Central memory CD4-positive, alpha-beta T cell (primary cell): ENCODE measurements at regions not wholly inside any gene's neighbourhood (a gene's known extent, or its start where the extent isn't known, plus 50 kb on each side); places are given as distances from the start of the nearest gene placed in this dataset.
"Not testable (repeated sequence)": the region's sequence is repeated elsewhere in the genome, so short reads cannot be mapped to it uniquely, and the experiment has no call there.

Experiments
- DNase-seq: peaks from one replicate; pipeline ENCODE4 v3.0.0; 2022

DNA sequence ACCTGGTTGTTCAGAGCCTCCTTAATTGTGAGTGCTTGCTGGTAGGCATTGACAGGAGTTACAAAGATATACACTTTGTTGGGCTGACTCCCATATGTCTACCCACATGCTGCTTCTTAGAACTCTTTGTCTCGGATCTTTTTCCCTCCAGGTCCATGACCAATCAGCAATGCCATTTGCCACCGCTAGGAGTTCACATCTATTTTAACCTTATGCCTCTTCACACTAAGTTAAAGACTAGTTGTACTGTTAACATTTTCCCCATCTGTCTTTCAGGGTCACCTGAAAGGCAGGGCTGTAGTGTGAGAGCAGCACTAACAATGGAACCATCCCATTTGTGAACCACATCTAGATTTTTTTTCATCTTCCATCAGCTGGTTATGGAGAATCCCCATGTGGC lies 226.7 kb upstream of the NPY start:
- no peak for DNase-seq

DNA sequence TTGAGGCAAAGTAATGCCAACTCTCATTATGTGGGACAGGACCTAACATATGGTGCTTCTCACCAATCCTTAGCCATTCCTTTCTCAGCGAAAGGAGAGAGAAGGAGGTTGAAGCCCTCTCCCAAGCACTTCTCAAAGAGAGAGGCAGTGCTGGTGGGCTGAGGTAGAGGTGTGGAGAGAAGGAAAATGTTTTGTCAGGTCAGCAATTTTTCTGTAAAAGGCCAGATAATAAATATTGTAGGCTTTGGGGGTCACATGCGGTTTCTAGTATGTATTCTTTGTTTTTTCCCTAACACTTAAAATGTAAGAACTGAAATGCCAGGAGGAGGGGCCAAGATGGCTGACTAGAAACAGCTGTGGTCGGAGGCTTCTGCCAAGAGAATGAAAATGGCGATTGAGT lies 225.0 kb upstream of the NPY start:
- no peak for DNase-seq

DNA sequence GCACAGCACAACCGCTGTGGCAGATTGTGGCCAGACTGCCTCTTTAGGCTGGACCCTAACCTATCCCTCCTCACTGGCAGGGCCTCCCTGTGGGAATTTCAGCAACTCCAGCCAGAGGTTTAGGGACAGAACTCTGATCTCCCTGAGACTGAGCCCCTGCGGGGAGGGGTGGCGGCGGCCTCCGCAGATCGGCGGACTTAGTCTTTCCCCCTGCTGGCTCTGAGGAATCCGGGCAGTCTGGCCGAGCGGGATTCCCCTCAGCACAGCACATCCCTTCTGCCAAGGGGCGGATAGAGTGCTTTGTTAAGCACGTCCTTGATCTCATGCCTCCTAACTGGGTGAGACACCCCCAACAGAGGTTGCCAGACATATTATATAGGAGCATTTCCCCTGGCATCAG lies 224.2 kb upstream of the NPY start:
- DNase-seq, result no peak

DNA sequence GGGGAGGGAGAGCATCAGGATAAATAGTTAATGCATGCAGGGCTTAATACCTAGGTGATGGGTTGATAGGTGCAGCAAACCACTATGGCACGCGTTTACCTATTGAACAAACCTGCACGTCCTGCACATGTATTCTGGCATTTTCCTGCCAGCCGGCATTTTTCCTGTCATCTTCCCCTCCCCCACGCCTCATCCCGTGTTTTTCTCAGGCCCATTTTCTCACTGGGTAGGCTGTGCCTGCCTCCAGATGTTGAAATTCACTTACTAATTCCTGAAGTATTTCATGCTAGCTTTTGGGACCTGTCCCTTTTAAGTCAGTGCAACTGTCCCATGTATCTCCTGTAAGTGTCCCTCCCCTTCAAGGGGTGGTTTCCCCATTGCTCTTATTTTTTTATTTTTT lies 220.3 kb upstream of the NPY start:
- DNase-seq, result no peak

DNA sequence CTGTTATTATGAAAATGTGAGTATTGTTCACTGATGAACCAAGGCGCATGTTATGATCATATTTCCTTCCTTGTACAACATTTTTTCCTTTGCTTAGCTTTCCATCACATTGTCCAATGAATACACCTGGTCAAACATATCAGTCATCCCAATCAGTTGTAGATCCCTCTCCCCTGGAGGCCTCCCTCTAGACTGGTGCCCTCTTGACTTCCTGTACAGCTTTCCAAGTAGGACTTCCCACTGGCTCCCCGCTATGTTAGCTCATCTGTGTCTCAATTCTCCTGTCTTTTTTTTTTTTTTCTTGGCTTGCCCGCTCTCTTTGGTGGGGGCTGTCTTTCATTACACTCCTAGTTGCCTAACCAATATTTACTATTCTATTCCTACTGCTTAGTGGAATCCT lies 214.2 kb upstream of the NPY start:
- DNase-seq, result no peak

DNA sequence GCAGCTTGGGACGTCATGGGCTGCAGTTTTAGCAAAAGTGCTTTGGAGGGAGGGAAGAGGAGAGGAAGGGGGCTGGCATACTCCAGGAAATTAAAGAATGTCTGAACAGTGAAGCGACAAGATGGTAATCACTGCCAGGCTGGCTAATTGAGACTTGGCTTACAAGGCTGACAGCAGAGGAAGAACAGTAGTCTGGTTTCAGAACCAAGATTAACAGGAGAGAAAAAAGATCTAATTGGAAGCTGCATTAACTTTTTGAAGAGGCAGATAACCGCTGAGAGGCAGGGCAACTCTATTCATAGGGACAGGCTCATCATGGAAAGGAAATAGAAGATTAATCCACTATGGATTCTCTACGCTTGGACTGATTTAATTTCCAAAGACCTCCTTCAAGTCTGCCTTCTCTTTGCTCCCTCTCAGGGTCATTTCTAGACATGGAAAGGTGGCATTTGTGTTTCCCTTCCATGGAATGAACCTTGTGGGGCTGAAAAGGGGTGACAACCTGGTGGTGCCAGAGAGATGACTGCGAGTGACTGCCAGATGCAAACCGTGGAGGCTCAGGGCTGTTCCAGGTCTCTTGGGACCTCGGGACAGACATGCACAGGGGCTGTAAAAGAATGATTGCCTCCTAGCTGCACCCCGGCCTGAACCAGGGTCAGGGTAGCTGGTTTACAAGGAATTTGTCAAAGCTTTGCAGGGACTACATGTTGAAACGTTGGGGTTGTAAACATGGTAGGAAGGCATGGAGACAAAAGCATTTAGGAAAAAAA lies 210.2 kb upstream of the NPY start:
- no peak for DNase-seq

DNA sequence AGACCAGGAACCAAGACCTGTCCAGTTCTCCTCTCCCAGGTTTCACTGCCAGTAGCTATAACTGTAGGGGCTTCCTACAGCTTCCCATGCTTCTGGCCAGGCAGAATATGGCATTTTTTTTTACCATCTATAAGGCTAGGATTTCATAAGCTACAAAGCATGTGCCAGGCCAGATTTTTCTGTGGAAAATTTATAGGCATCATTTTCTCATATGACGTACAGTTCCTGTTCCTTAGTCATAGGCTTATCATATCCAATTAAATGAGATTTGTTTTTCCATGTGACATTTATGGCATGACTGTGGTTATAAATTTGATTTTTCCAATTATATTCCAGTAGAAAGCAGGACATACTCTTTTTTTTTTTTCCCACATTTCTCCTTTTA lies 208.6 kb upstream of the NPY start:
- DNase-seq, result no peak

DNA sequence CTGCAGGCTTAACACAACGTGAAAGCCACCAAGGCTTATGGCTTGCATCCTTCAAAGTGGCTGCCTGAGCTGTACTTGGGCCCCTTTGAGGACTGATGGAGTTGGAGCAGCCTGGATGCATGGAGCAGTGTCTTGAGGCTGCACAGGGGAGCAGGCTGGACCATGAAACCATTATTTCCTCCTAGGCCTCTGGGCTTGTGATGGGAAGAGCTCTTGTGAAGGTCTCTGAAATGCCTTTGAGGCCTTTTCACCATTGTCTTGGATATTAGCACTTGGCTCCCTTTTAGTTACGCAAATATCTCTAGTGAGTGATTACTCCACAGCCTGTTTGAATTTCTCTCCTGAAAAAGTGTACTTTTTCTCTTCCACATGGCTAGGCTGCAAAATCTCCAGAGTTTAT lies 201.2 kb upstream of the NPY start:
- DNase-seq, result no peak

DNA sequence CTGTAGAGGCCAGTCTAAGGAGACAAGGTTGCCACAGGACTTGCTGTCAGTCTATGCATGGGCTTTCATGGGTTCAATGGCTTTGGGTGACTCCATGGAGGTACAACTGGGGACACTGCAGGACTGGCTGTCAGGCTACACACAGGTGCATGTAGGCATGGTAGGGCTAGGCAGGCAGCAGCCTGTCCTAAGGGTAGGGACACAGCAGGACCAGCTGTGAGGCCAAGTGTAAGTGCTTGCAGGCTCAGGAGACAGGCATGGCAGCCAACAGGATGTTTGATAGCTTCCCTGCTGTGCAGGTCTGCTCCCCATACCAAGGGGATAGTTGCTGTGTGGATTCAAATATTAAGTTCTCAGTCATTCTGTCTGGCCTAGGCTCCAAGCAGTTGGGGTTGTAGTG lies 181.0 kb upstream of the NPY start:
- no peak for DNase-seq

DNA sequence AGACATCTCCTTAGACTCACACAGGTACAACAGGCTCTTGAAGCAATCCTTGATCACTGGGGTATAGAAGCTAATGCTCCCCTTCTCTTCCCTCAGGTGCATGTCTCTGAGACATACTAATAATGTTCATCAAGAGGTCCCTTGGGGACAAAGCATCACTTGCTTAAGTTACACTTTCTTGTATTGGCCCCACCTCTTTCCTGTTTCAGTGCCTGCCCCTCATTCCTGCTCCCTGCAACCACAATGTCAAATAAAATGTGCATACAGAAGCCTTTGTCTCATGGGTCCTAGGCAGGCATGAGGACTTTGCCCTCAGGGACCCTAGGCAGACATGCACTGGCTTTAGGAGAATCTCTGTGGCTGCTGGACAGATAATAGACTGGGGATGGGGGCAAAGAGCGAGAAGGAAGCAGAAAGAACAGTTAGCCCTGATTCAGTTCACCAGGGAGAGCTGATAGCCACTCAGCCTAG lies 175.0 kb upstream of the NPY start:
- no peak for DNase-seq

DNA sequence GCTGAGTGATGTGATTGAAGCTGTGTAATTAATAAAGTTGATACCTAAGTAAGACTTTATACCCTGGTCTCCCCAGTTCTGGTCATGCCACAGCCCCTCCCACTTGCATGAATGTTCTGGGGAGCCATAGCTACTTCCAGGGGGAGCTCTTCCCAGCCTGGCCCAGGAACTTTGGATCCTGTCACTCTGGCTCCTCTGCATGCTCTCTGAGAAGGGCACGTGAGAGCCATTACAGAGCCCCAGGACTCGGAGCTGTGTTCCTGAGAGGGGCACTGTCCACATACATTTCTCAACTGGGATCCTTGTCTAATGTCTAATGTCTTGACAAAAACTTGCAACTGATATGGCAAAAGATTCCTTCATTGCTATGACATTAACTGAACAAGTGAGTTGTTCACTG lies 173.9 kb upstream of the NPY start:
- DNase-seq, result no peak

DNA sequence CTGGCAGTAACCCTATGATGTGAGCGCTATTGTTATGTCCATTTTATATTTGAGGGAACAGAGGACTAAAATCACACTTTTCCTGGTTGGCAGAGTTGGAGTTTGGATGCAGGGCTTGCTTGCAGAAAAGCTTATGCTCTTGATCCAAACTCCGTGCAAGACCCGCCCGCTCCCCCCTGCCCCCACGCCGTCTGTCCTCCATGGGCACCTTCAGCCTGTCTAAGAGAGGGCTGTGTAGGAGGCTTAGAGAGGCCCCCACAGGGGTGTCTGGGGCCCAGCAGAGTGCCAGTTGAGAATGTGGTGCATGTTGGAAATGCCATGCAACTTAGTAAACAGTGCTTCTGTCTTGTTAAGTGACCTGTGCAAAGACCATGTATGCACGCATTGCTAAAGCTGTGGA lies 170.5 kb upstream of the NPY start:
- no peak for DNase-seq

DNA sequence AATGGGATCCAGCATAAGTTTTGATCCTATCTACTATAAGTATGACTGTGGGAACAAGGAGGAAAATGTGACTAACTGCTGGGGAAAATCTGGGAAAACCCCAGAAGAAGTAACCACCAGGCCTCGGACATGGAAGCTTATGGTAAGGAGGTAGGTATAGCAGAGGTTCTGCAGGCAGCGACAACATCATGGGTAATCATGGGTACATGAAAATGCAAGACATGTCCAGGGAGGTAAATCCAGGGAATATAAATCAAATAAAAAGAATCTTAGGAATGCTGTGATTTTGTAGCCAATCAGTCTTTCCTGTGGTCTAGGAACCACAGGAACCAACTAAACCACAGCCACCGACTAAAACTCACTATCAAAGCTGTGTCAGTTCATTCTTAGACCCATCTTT lies 168.3 kb upstream of the NPY start:
- DNase-seq, result no peak

DNA sequence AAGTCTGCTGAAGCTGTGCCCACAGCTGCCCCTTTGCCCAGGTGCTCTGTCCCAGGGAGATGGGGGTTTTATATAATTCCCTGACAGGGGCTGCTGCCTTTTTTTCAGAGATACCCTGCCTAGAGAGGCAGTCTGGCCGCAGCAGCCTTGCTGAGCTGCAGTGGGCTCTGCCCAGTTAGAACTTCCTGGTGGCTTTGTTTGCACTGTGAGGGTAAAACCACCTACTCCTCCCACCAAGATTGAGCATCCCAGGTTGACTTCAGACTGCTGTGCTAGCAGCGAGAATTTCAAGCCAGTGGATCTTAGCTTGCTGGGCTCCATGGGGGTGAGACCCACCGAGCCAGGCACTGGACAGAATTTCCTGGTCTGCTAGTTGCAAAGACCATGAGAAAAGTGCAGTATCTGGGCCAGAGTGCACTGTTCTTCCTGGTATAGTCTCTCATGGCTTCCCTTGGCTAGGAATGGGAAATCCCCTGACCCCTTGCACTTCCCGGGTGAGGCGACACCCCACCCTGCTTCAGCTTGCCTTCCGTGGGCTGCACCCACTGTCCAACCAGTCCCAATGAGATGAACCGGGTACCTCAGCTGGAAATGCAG lies 166.0 kb upstream of the NPY start:
- not testable (repeated sequence) for DNase-seq

DNA sequence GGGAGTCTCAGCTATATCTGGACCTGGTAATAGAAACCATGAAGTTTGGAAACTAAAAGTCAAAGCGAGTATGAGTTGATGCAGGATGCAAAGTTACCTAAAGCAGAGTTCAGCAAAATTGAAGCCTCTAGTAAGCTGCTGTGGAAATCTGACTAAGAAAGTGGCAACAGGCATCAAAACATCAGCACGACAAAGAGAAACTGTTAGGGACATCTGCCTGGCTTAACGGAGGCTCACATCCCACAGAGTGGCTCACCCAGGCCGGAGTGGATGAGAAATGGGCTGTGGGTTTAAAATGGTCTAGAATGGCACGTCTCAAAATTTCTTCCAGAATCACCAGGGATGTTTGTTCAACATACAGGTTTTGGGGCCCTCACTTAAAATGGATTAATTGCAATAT lies 164.1 kb upstream of the NPY start:
- DNase-seq, result no peak

DNA sequence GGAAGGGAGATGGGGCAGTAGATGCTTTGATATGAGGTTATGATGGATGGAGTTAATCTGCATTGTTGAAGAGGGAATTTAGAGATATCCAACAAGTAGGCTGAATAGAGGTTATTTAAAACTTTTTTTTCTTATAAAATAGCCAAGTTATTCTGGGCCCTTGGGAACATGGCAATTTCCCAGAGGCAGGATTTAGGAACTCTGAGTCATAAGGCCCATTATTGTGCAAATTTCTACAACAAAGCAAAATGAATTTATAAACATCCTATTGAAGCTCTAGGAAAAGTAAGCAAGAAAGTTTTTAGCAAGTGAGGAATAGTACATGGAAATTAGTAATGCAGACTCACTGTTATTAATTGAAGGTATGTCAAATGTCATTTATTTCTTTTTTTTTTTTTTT lies 160.9 kb upstream of the NPY start:
- DNase-seq, result no peak

DNA sequence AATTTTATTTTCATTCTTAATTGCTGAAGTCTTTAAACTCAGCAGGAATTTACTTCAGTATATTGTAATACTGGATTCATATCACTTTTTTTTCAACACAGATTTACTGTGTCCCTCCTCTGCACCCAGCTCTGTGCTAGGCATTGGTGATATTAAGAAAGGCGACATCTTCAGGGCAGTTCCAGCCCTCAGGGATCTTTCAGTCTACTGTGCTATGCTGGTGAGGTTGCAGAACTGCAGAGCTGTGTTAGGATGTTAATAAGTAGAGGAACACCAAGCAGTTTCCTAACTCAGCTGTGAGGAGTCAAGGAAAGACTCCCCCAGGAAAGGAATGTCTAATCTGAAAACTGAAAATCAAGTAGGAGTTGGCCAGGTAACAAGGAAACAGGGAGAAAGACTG lies 158.2 kb upstream of the NPY start:
- DNase-seq, result no peak

DNA sequence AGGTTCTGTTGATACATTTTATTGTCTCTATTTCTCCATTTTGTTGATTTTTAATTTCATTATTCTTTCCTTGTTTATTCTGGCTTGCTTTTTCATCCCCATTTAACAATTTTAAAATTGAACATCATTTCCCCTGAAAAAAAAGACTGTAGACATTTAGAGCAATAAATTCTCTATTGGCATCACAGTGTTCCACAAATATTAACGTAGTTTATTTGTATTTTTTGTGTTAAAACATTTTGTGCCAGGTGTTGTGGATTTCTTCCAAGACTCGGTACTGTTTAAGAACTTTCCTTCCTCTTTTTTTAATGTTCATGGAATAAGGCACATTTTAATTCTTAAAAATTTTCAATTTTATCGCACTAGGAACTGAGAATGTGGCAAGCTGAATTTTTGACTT lies 156.1 kb upstream of the NPY start:
- no peak for DNase-seq

DNA sequence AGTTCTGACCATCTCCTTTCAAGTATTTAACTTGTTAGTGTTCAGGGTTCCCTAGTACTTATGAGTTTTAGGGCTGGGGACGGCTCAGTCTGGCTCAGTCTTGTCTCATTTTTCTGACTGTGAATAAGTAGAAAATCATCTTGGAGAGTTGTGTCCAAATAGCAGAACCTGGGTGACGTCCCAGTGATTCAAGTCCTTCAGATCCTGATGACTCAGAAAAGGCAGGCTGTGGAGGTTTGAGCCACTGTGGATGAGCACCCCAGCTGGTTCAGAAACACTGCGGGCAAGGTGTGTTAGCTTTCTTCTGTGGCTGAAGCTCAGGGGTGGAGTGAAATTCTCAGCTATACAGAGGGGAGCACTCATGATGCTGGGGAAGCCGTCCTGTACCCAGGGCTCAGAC lies 154.4 kb upstream of the NPY start:
- DNase-seq, result no peak

DNA sequence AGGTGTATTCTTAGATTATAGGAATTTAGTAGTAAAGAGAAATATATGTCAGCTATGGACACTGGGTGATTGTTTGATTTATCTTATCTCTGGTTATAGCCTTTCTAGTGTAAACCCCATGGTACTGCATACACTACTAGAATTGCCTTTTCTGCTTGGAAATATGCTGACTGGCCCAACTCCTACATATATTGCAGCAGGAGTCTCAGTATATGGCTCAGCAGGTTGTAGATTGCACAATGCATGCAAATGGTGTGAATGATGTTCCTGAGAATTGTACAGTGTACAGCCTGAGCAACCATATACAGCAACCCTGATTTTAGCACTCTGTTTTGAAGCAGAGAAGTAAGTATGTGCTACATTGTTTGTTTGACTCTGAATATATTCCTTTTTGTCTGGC lies 153.4 kb upstream of the NPY start:
- no peak for DNase-seq

DNA sequence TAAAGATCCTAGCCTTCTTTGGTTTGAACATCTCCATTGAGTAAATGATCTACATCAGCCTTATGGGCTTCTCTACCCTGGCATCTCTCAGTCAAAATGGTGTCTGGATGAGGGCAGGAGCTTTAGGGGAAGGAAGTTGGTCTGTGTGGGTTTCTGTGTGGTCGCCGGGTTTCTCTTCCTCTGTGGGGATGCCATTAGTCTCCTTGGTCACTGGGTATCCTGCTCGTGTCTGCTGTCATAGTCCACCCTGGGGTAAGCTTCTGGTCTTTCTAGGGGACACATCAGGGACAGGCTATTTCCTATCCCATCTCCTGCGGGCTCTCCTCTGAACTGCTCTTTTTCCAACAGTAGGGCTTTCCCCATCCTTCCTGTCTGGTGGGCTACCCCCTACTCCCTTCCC lies 150.3 kb upstream of the NPY start:
- DNase-seq, result no peak

DNA sequence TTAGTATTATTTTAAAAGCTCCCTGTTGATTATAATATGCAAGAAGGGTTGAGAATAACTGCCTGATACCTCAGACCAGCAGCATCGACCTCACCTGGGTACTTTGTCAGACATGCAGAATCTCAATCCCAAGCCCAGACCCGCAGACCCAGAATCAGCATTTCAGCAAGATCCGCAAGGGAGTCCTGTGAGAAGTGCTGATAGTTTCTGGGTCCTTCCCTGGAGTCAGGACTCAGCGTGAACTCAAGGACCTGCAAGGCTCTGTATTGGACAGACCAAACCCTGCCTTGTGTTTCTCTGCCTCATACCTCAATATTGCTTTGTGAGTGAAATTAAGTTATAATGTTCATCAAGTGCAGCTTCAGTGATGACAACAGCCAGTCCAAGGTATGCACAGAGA lies 149.5 kb upstream of the NPY start:
- no peak for DNase-seq

DNA sequence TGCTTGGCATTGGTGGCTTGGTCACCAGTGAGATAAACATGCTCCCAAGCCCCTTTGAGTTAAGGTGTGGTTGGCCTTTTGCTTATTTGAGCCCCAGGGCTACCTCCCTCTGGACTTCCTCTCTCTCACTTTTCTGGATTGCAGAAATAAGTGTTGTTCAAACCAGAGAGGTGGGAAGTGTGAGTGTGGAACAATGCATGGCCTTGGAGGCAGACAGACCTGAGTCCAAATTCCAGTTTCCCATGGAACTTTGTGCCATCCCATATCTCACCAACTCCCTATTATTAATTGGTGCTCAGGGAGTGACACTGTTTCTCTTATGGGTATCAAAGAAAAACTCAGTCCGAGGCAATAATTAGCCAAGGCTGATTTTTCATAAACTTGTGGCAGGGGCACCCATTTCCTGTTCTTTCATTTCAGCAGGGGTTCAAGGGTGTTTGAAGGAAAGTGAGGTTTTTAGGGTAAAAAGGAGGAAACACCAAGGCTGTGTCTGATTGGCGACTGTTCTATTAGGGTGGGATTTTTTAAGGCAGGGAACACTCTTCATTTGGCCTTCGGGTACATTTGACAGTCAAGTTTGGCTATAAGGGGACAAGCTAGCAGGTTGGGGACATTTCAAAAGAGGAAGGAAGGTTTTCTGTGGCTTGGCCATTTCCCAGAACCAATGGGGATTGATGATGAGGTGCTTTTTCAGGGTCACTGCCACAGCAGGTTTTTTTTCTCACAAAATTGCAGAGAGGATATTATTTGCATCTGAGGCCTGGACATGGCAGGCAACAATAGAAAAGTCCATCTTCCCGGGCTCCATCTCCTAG lies 148.8 kb upstream of the NPY start:
- DNase-seq, result no peak

DNA sequence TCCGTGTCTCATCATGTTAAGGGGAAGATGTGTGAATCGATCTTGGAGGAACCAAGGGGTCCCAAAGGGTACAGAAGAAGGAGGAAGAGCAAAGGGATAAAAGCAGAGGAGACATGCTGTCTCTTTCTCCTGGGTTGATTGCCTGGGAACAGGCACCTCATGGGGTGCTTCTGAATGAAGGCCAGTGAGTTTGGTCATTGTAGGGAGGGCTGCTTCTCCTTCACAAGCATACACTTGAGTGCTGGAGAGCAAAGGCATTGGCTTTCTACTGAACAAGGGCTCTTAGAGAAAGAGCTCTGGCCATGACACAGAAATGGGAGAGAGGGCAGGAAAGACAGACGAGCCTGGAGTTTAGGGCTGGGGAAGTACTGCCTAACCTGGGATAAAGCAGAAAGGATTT lies 146.7 kb upstream of the NPY start:
- no peak for DNase-seq
